HepG2 (cell line): ENCODE measurements at regions not wholly inside any gene's neighbourhood (a gene's known extent, or its start where the extent isn't known, plus 50 kb on each side); places are given as distances from the start of the nearest gene placed in this dataset.

ENCODE experiments used
- ATAC-seq: fragments of 200-7000 bp; cut with Tn5 transposase; 3 replicates; pipeline ENCODE4 v1.9.1; 2020; ENCODE audit warnings: mild to moderate bottlenecking, moderate library complexity
- BruUV-seq: library from RNA; stranded (reverse); fragments of 400-500 nt; replicated peaks from 2 replicates; lab custom pipeline; 2021; lab: Mats Ljungman, UMichigan
- CTCF ChIA-PET: fragments of 300-600 bp; formaldehyde crosslinking; extraction: SDS; loops from one replicate; lab custom pipeline; 2021; ENCODE audit warnings: low total read pairs, inconsistent platforms, low intra/inter-chr PET ratio; lab: Yijun Ruan, JAX
- POLR2A ChIA-PET: fragments of 350-600 bp; sonication (Branson Sonifier 250); formaldehyde crosslinking; loops from one replicate; lab custom pipeline; 2020; ENCODE audit warnings: antibody characterized with exemption, inconsistent platforms; lab: Yijun Ruan, JAX
- DNase-seq: peaks from one replicate; pipeline ENCODE4 v3.0.0-alpha.2; 2015; ENCODE audit warnings: low spot score
- FAIRE-seq: peaks from 3 replicates; lab custom pipeline; 2011; peaks lifted over from hg19 to GRCh38; lab: Jason Lieb, UNC
- H2AFZ ChIP-seq: one replicate; pipeline ENCODE4 v1.6.1; 2011; ENCODE audit warnings: low read length, inconsistent platforms
- H3K27ac ChIP-seq: fragments of 300-600 bp; 3 replicates; pipeline ENCODE4 v1.8.0; 2011; ENCODE audit warnings: mixed run types, mild to moderate bottlenecking, mixed read lengths, low read length, inconsistent platforms; ENCODE audit not compliant: insufficient read depth; ENCODE audit errors: extremely low read length
- H3K27me3 ChIP-seq, 2 experiments: fragments of 200-600 bp in 1 of 2; 2 replicates in 1 of 2; 3 replicates in 1 of 2; pipeline versions ENCODE4 v1.6.0 to v1.8.0; 2011; ENCODE audit warnings: low read length in 2 of 2, mild to moderate bottlenecking in 2 of 2, moderate library complexity in 2 of 2, inconsistent platforms in 1 of 2; ENCODE audit not compliant: insufficient read depth in 2 of 2, control insufficient read depth in 1 of 2
- H3K36me3 ChIP-seq, 2 experiments: fragments of 200-600 bp in 1 of 2; replicated peaks in 1 of 2; 2 replicates in 1 of 2; 3 replicates in 1 of 2; pipeline versions ENCODE4 v1.5.1 to v1.8.0; 2011; ENCODE audit warnings: low read length in 2 of 2, inconsistent platforms in 1 of 2; ENCODE audit not compliant: insufficient read depth in 2 of 2, control insufficient read depth in 1 of 2
- H3K4me1 ChIP-seq: 2 replicates; pipeline ENCODE4 v1.5.1; 2012; ENCODE audit warnings: low read length, inconsistent platforms; ENCODE audit not compliant: insufficient read depth
- H3K4me2 ChIP-seq: 2 replicates; pipeline ENCODE4 v1.6.0; 2011; ENCODE audit warnings: low read depth, low read length, inconsistent platforms
- H3K4me3 ChIP-seq, 3 experiments: fragments of 200-600 bp in 1 of 3; sonication (generic), shearing (Covaris generic) in 1 of 3; replicated peaks in 1 of 3; 2 replicates each; pipeline ENCODE4 v1.5.1; 2011 to 2016; ENCODE audit warnings: low read length in 3 of 3, inconsistent platforms in 2 of 3, low read depth in 2 of 3, mild to moderate bottlenecking in 2 of 3, control low read depth in 1 of 3, mixed read lengths in 1 of 3; ENCODE audit not compliant: insufficient read depth in 1 of 3
- H3K79me2 ChIP-seq: one replicate; pipeline ENCODE4 v1.6.1; 2011; ENCODE audit warnings: low read length, inconsistent platforms; ENCODE audit not compliant: insufficient read depth
- H3K9ac ChIP-seq: 2 replicates; pipeline ENCODE4 v1.6.0; 2011; ENCODE audit warnings: mild to moderate bottlenecking, low read depth, low read length, inconsistent platforms; ENCODE audit not compliant: insufficient read depth
- H3K9me3 ChIP-seq: 2 replicates; pipeline ENCODE4 v1.5.1; 2012; ENCODE audit warnings: mild to moderate bottlenecking, low read length
- H4K20me1 ChIP-seq: 2 replicates; pipeline ENCODE4 v1.6.0; 2011; ENCODE audit warnings: inconsistent platforms, mild to moderate bottlenecking, low read length, moderate library complexity; ENCODE audit not compliant: insufficient read depth
- ARNT2 ChIP-seq: sonication (generic); formaldehyde crosslinking; IDR thresholded peaks from 2 replicates; pipeline ENCODE4 v1.8.0; 2022; ENCODE audit warnings: mild to moderate bottlenecking, low read depth, missing genetic modification reagents, moderate library complexity
- CAMTA2 ChIP-seq: sonication (generic); formaldehyde crosslinking; IDR thresholded peaks from 2 replicates; pipeline ENCODE4 v1.4.0; 2020; ENCODE audit warnings: mild to moderate bottlenecking, missing genetic modification reagents, borderline replicate concordance
- CENPT ChIP-seq: sonication (generic); formaldehyde crosslinking; IDR thresholded peaks from 2 replicates; pipeline ENCODE4 v1.8.0; 2022; ENCODE audit warnings: low read depth, mild to moderate bottlenecking, moderate library complexity, missing genetic modification reagents
- GATAD2A ChIP-seq: IDR thresholded peaks from 2 replicates; pipeline ENCODE4 v1.6.1; 2016
- HINFP ChIP-seq: sonication (generic); formaldehyde crosslinking; IDR thresholded peaks from 2 replicates; pipeline ENCODE4 v1.4.0; 2020; ENCODE audit warnings: low read depth, mild to moderate bottlenecking, missing genetic modification reagents
- MTA1 ChIP-seq: sonication (generic); formaldehyde crosslinking; IDR thresholded peaks from 2 replicates; pipeline ENCODE4 v1.4.0; 2020; ENCODE audit warnings: missing genetic modification reagents, mild to moderate bottlenecking, borderline replicate concordance
- RFX3 ChIP-seq: IDR thresholded peaks from 2 replicates; pipeline ENCODE4 v1.6.1; 2016; ENCODE audit warnings: missing biosample characterization, missing genetic modification reagents
- RFXAP ChIP-seq: sonication (generic); formaldehyde crosslinking; IDR thresholded peaks from 2 replicates; pipeline ENCODE4 v1.4.0; 2020; ENCODE audit warnings: missing genetic modification reagents, borderline replicate concordance
- THAP11 ChIP-seq: IDR thresholded peaks from 2 replicates; pipeline ENCODE4 v1.6.1; 2016; ENCODE audit warnings: missing biosample characterization, missing genetic modification reagents
- TOPORS ChIP-seq: sonication (generic); formaldehyde crosslinking; IDR thresholded peaks from 2 replicates; pipeline ENCODE4 v1.8.0; 2023; ENCODE audit warnings: mild to moderate bottlenecking, missing genetic modification reagents
- ZMAT5 ChIP-seq: sonication (generic); formaldehyde crosslinking; IDR thresholded peaks from 2 replicates; pipeline ENCODE4 v1.5.0; 2020; ENCODE audit warnings: mild to moderate bottlenecking, low read depth, missing genetic modification reagents, borderline replicate concordance
- ZNF282 ChIP-seq: fragments of 450-650 bp; IDR thresholded peaks from 2 replicates; pipeline ENCODE4 v1.6.1; 2018; ENCODE audit not compliant: partially characterized antibody
- ZNF326 ChIP-seq: sonication (generic); formaldehyde crosslinking; IDR thresholded peaks from 2 replicates; pipeline ENCODE4 v1.4.0; 2020; ENCODE audit warnings: missing genetic modification reagents, borderline replicate concordance
- ZNF431 ChIP-seq: sonication (generic); formaldehyde crosslinking; IDR thresholded peaks from 2 replicates; pipeline ENCODE4 v1.9.0; 2022; ENCODE audit warnings: missing genetic modification reagents, low read depth, mild to moderate bottlenecking, borderline replicate concordance
- ZNF549 ChIP-seq: sonication (generic); formaldehyde crosslinking; IDR thresholded peaks from 2 replicates; pipeline ENCODE4 v1.5.0; 2020; ENCODE audit warnings: missing genetic modification reagents
- ZNF772 ChIP-seq: sonication (generic); formaldehyde crosslinking; IDR thresholded peaks from 2 replicates; pipeline ENCODE4 v1.5.0; 2020; ENCODE audit warnings: mild to moderate bottlenecking, missing genetic modification reagents
- ZNF800 ChIP-seq: sonication (generic); formaldehyde crosslinking; IDR thresholded peaks from 2 replicates; pipeline ENCODE4 v1.4.0; 2020; ENCODE audit warnings: missing genetic modification reagents
- ZSCAN9 ChIP-seq: IDR thresholded peaks from 2 replicates; pipeline ENCODE4 v1.6.1; 2016; ENCODE audit warnings: borderline replicate concordance
- WGBS: methylation state at CpG from one replicate; pipeline ENCODE4 v1.1.6; 2017; ENCODE audit warnings: low lambda C conversion rate; 5-methylcytosine and 5-hydroxymethylcytosine counted together
- in situ Hi-C: cut with HindIII; loops from 2 replicates; pipeline ENCODE4 v1.10.0; 2017; ENCODE audit warnings: low pct_unique_long_range_greater_than_20kb; ENCODE audit not compliant: extremely low pct_ligation_motif_present
- intact Hi-C: fragments of 100-400 bp; cut with micrococcal nuclease; formaldehyde crosslinking; loops from one replicate; pipeline ENCODE4 v1.10.0; 2022; ENCODE audit not compliant: unreplicated experiment

- Histone ChIP-seq H3K79me2 (no peaks in the 10 kb centered on the region), H3K9me3 (no peaks in the 10 kb centered on the region), H3K9ac (no peak overlapping the region), H2AFZ (no peak overlapping the region), H3K4me2 (no peak overlapping the region), H3K4me3 (no peak overlapping the region), H3K36me3 (no peaks in the 10 kb centered on the region), H4K20me1 (no peaks in the 10 kb centered on the region), H3K27me3 (no peaks in the 10 kb centered on the region)
- ChIA-PET CTCF (no interaction called here), POLR2A (no interaction called here)
- 3% methylated on average over 4 of the region's 4 CpGs for WGBS
- no peak for TF ChIP-seq MTA1 (CRISPR knock-in tag)
- TF ChIP-seq ZNF772 (CRISPR knock-in tag), result no peak
- TF ChIP-seq ZMAT5 (CRISPR knock-in tag), result no peak
- no peak for TF ChIP-seq ZNF549
- TF ChIP-seq RFX3 (CRISPR knock-in tag), result no peak
- no peak for TF ChIP-seq ARNT2 (CRISPR knock-in tag)
- no peak for TF ChIP-seq RFXAP (CRISPR knock-in tag)
- no peak for TF ChIP-seq CAMTA2 (CRISPR knock-in tag)
- TF ChIP-seq CENPT (CRISPR knock-in tag), result no peak
- no peak for TF ChIP-seq ZNF431
- no peak for TF ChIP-seq ZNF282
- no peak for TF ChIP-seq ZSCAN9
- TF ChIP-seq GATAD2A (CRISPR knock-in tag), result no peak
- no peak for TF ChIP-seq THAP11
- TF ChIP-seq HINFP (CRISPR knock-in tag), result no peak
- no peak for TF ChIP-seq TOPORS (CRISPR knock-in tag)
- no peak for TF ChIP-seq ZNF800 (CRISPR knock-in tag)
- TF ChIP-seq ZNF326 (CRISPR knock-in tag), result no peak
- TF ChIP-seq, all 625 proteins: peak for 0
- FAIRE-seq, result no peak
- in situ Hi-C loops, result no loop called here
- no peaks in the 10 kb centered on the region for H3K4me1 ChIP-seq
- no TSS peak for BruUV-seq
- ATAC-seq, result no peak
- H3K27ac ChIP-seq, result no peak overlapping the region
- DNase-seq, result no peak
- intact Hi-C loops, result no loop called here
These were observed 551.0 kb upstream of the MIR17HG start for GRCh38 chr13:90796474-90796873.
